ENCODE measurements at regions not wholly inside any gene's neighbourhood (a gene's known extent, or its start where the extent isn't known, plus 50 kb on each side); places are given as distances from the start of the nearest gene placed in this dataset.

DNA sequence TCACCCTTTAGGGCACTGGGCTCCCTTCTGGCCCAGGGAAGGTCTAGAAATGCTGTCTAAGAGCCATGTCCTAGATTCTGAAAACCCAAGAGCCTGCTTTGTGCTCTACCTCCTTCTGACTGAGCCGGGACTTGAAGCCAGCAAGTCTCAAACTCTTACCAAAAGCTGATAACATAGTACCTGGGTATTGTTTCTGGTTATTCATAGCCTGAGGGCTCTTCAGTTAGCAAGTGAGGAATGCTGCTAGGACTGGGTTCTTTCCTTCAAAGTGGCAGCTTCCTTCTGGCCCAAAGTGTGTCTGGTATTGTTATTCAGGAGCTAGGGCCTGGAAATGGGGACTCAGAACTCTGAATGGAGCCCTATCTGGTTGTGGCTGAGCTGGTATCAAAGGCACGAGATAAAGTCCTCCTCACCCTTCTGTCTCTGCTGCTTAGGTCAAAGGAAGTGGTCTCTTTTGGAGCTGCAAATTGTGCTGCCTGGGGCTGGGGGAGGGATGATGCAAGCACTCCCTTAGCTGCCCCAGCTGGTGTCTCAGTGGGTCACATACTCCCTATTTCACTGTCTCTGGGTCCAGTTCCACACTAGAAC, 696.0 kb upstream of the CCDC179 start:
- TF ChIP-seq POLR2A (IDR thresholded peaks at IDR 0.05), result no peak
- TF ChIP-seq, protein P1, sequence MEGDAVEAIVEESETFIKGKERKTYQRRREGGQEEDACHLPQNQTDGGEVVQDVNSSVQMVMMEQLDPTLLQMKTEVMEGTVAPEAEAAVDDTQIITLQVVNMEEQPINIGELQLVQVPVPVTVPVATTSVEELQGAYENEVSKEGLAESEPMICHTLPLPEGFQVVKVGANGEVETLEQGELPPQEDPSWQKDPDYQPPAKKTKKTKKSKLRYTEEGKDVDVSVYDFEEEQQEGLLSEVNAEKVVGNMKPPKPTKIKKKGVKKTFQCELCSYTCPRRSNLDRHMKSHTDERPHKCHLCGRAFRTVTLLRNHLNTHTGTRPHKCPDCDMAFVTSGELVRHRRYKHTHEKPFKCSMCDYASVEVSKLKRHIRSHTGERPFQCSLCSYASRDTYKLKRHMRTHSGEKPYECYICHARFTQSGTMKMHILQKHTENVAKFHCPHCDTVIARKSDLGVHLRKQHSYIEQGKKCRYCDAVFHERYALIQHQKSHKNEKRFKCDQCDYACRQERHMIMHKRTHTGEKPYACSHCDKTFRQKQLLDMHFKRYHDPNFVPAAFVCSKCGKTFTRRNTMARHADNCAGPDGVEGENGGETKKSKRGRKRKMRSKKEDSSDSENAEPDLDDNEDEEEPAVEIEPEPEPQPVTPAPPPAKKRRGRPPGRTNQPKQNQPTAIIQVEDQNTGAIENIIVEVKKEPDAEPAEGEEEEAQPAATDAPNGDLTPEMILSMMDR (IDR thresholded peaks at IDR 0.05), result no peak
